Right cardiac atrium (tissue), 5 donors: ENCODE measurements at regions not wholly inside any gene's neighbourhood (a gene's known extent, or its start where the extent isn't known, plus 50 kb on each side); places are given as distances from the start of the nearest gene placed in this dataset.
A peak's percentile ranks its signal among the peaks of the same experiment; 100 is the strongest.
"Not testable (repeated sequence)": the region's sequence is repeated elsewhere in the genome, so short reads cannot be mapped to it uniquely, and the experiment has no call there.

Experiments used
- ATAC-seq, 2 donors: fragments of 200-7000 bp; cut with Tn5 transposase; one replicate each; pipeline versions ENCODE4 v1.8.0 to v1.9.1; 2020; ENCODE audit warnings: moderate library complexity in 2 of 2, mild to moderate bottlenecking in 1 of 2
- DNase-seq, 3 donors: peaks; one replicate each; pipeline ENCODE4 v3.0.0-alpha.2; 2020
- H3K27ac ChIP-seq: one replicate; pipeline ENCODE4 v1.5.1; 2013; ENCODE audit warnings: mild to moderate bottlenecking, low read length, control low read depth, moderate library complexity
- H3K27me3 ChIP-seq: one replicate; pipeline ENCODE4 v1.6.1; 2013; ENCODE audit not compliant: control insufficient read depth, insufficient read depth
- H3K4me1 ChIP-seq: one replicate; pipeline ENCODE4 v1.6.1; 2013; ENCODE audit warnings: low read length; ENCODE audit not compliant: control insufficient read depth, insufficient read depth
- H3K4me3 ChIP-seq: one replicate; pipeline ENCODE4 v1.5.1; 2013; ENCODE audit warnings: low read length, control low read depth
- H3K9me3 ChIP-seq: one replicate; pipeline ENCODE4 v1.6.1; 2013; ENCODE audit warnings: low read length; ENCODE audit not compliant: control insufficient read depth
- WGBS: extraction: QIAGEN DNeasy Blood & Tissue Kit; methylation state at CpG from one replicate; pipeline ENCODE4 v1.1.7; 2013; 5-methylcytosine and 5-hydroxymethylcytosine counted together
- intact Hi-C, 4 donors: fragments of 100-400 bp; cut with DNase I; formaldehyde crosslinking; loops; one replicate each; pipeline versions ENCODE4 v1.11.0 to v1.14.0; 2022 to 2023
- donor health status: healthy with polysubstance abuse.
- donor health status: DM: no; HTN: yes; CAD: no.
- donor health status: DM: no; HTN: no; CAD: no.
- donor health status: DM: no; HTN: yes; CAD: no; lungs with severe emphysema.
- donor health status: DM: yes; HTN: yes; CAD: no.

- not testable (repeated sequence) for ATAC-seq
These were observed 97.4 kb upstream of the NANOS1 start for GRCh38 chr10:118932154-118932553.

GRCh38 chr10:118937226-118937625, 92.3 kb upstream of the NANOS1 start:
- intact Hi-C loops, result no loop called here
- DNase-seq (no peak), ATAC-seq (no peak)
- WGBS, result 86% methylated on average over 3 of the region's 3 CpGs
- no peaks in the 10 kb centered on the region for H3K27me3 ChIP-seq
- H3K4me1 ChIP-seq, result no peaks in the 10 kb centered on the region
- H3K9me3 ChIP-seq, result no peaks in the 10 kb centered on the region
- H3K27ac ChIP-seq, result no peak overlapping the region
- H3K4me3 ChIP-seq, result no peak overlapping the region

More at GRCh38 chr10:118932154-118932553, 97.4 kb upstream of the NANOS1 start:
- DNase-seq, H3K4me3 ChIP-seq, H3K27me3 ChIP-seq, H3K9me3 ChIP-seq, H3K27ac ChIP-seq, H3K4me1 ChIP-seq, intact Hi-C loops: not testable (repeated sequence)
- WGBS, result 92% methylated on average over 1 of the region's 1 CpG

DNA sequence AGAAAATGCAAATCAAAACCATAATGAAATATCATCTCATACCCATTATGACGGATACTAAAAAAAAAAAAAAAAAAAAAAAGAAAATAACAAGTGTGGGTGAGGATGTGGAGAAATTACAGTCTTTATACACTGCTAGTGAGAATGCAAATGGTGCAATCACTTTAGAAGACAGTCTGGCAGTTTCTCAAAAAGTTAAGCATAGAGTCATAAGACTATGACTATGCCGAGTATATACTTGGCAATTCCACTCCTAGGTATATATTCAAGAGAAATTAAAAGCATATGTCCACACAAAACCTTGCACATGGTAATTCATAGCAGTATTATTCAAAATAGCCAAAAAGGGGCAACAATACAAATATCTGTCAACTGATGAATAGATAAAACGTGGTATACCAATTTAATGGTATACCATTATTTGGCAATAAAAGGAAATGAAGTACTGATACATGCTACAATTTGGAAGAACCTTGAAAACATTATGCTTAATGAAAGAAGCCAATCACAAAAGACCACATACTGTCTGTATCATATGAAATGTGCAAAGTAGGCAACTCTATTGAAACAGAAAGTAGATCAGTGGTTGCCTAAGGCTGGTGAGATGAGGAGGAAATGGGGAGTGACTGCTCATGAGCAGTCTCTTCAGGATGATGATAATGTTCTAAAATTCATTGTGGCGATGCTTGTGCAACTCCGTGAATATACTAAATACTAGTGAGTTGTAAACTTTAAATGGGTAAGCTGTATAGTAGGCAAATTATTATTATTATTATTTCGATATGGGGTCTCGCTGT, 90.1 kb upstream of the NANOS1 start:
- ATAC-seq (no peak), DNase-seq (no peak)
- Histone ChIP-seq H3K4me1 (no peaks in the 10 kb centered on the region), H3K27me3 (no peaks in the 10 kb centered on the region), H3K27ac (no peak overlapping the region), H3K9me3 (no peaks in the 10 kb centered on the region), H3K4me3 (no peak overlapping the region)
- 74% methylated on average over 7 of the region's 7 CpGs for WGBS
- intact Hi-C loops, result no loop called here

DNA sequence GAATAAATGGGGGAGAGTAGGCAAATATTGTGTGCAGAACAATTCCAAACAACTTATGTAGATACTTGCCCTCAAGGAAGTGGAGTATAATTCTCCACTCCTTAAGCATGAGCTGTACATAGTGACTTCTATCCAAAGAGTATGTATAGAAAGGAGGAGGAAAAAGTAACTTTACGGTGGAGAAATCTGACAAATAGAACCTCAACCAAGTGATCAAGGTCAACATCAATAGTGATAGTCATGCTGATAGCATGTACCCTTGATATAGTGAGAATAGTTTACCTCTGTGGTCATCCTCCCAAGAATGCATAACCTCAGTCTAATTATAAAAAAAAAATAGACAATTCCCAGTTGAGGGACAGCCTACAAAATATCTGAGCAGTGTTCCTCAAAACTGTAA, 89.1 kb upstream of the NANOS1 start:
- 80% methylated on average over 1 of the region's 1 CpG for WGBS

DNA sequence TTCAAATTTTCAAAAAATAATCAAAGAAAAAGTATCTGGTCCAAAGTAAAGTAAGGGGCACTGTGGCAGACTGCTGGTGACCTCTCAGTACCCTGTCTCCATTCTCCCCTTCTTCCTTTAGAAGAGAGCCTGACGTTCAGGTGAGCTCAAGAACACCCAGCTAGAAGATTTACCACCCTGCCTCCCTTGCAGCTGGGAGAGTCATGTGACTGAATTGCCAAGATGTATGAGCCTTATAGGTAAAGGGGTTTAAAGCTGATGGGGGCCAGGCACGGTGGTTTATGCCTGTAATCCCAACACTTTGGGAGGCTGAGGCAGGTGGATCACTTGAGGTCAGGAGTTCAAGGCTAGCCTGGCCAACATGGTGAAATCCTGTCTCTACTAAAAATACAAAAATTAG, 86.3 kb upstream of the NANOS1 start:
- DNase-seq (no peak), ATAC-seq (no peak)
- Histone ChIP-seq H3K9me3 (no peaks in the 10 kb centered on the region), H3K4me3 (no peak overlapping the region), H3K27me3 (no peaks in the 10 kb centered on the region), H3K27ac (no peak overlapping the region), H3K4me1 (no peaks in the 10 kb centered on the region)
- 76% methylated on average over 2 of the region's 2 CpGs for WGBS
- intact Hi-C loops, result no loop called here

More for the DNA sequence above, 89.1 kb upstream of the NANOS1 start:
- intact Hi-C loops, result no loop called here
- Histone ChIP-seq H3K4me1 (no peaks in the 10 kb centered on the region), H3K27me3 (no peaks in the 10 kb centered on the region), H3K4me3 (no peak overlapping the region), H3K27ac (no peak overlapping the region), H3K9me3 (no peaks in the 10 kb centered on the region)
- ATAC-seq, result no peak
- DNase-seq, result no peak

GRCh38 chr10:118944959-118945633, 84.4 kb upstream of the NANOS1 start:
- no peak overlapping the region for H3K4me3 ChIP-seq
- H3K27ac ChIP-seq, result no peak overlapping the region
- no peaks in the 10 kb centered on the region for H3K27me3 ChIP-seq
- intact Hi-C loops, result no loop called here
- ATAC-seq (no peak), DNase-seq (no peak)
- H3K4me1 ChIP-seq, result peaks cover 1% of the 10 kb centered on the region
- WGBS, result 83% methylated on average over 8 of the region's 8 CpGs
- H3K9me3 ChIP-seq, result no peaks in the 10 kb centered on the region

DNA sequence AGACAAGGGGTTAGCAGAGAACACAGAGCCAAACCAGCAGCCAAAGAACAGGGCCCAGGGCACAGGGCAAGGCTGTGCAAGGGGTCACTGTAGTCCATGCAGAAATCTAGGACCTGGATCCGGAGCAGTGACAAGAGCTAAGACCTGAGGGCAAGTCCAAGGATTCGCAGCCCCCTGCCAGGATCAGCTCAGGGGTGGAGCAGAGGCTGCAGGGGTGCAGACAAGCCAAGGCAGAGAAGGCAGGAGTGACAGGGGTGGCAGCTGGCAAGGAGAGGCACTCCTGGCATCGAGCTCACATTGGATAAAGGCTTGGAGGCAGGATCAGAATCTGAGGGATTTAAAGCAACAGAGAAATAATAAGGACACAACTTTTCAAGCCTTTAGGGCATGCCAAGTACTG, 80.7 kb upstream of the NANOS1 start:
- ATAC-seq, result peak in 1 of 2 donors; percentile 30
- 60% methylated on average over 3 of the region's 3 CpGs for WGBS
- Histone ChIP-seq H3K27ac (no peak overlapping the region), H3K4me1 (peaks cover 2% of the 10 kb centered on the region), H3K4me3 (no peak overlapping the region), H3K9me3 (no peaks in the 10 kb centered on the region), H3K27me3 (no peaks in the 10 kb centered on the region)
- intact Hi-C loops, result no loop called here
- no peak for DNase-seq

GRCh38 chr10:118950190-118950680, 79.3 kb upstream of the NANOS1 start:
- intact Hi-C loops, result no loop called here
- Histone ChIP-seq H3K4me3 (no peak overlapping the region), H3K27ac (no peak overlapping the region), H3K27me3 (no peaks in the 10 kb centered on the region), H3K9me3 (no peaks in the 10 kb centered on the region), H3K4me1 (peaks cover 2% of the 10 kb centered on the region)
- ATAC-seq, result peak; percentile 42 to 77
- DNase-seq, result no peak
- 67% methylated on average over 1 of the region's 1 CpG for WGBS

DNA sequence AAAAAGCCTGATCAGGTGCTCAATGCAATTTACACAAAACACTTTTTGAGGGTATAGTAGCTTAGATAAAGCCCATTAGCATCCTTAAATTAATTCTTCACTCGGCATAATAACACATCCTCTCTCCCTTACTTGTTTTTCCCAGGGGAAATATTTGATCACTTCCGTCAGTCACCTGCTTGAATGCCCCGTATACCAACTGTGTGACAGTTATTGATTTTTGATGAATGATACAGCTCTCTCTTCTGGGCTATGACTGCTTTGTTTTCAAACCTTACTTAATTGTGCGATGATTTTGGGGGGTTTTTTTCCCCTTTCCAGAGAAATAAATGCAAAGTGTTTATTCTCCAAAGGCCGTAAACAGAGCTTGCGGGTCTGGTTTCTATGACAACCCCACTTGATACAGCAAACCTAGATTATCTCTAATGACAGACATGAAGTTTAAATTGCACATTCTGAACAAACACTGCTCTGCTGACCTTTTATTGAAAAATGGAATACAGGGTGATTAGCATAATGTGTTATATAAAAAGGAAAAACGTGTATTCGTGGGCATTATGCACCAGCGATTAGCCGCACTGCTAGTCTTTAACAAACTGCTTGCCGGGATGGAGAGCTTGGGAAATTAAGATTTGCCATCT, 78.4 kb upstream of the NANOS1 start:
- no peaks in the 10 kb centered on the region for H3K27me3 ChIP-seq
- H3K4me3 ChIP-seq, result no peak overlapping the region
- H3K27ac ChIP-seq, result no peak overlapping the region
- H3K4me1 ChIP-seq, result peaks cover 2% of the 10 kb centered on the region
- DNase-seq, result no peak
- intact Hi-C loops, result no loop called here
- WGBS, result 77% methylated on average over 11 of the region's 11 CpGs
- H3K9me3 ChIP-seq, result no peaks in the 10 kb centered on the region
- ATAC-seq, result no peak

DNA sequence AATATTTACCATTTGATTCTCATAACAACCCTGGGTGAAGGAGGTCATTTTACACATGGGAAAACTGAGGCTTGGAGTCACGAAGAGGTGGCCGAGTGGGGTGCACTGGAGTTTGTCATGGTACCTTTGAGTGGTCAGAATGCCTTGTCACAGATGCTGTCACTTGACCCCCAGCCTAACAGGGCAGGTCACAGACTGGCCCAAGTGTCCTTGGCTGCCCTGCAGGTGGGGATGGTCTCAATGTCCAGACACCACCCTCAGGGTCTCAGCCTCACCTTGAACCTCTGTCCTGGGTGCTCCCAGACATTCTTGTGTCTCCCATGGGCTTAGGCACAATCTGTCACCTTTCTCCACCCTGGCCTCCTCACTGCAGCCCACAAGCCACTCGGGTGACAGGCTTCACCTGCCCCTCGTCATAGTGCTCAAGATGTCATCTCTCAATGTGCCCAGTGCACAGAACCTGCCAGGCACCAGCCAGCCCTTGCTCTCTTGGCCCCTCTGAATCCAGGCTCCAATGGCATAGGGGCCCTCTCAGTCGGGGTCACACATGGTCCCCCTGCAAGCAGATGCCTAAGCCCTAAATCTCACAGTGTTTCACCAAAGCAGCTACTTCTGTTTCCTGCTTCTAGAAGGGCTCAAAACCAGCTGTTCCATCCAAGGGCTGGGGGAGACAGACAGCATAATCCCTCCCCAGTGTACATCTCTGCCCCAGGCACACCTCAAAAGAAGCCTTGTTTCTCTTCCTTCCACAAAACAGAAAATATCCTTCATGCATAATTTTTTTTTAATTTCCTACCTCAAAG, 76.8 kb upstream of the NANOS1 start:
- Histone ChIP-seq H3K4me3 (no peak overlapping the region), H3K27ac (no peak overlapping the region), H3K9me3 (no peaks in the 10 kb centered on the region), H3K27me3 (no peaks in the 10 kb centered on the region), H3K4me1 (peaks cover 4% of the 10 kb centered on the region)
- 91% methylated on average over 5 of the region's 5 CpGs for WGBS
- no peak for ATAC-seq
- no peak for DNase-seq
- intact Hi-C loops, result no loop called here
